Esophagus muscularis mucosa (tissue), 4 donors: ENCODE measurements at regions not wholly inside any gene's neighbourhood (a gene's known extent, or its start where the extent isn't known, plus 50 kb on each side); places are given as distances from the start of the nearest gene placed in this dataset.

Experiments
- DNase-seq: peaks from one replicate; pipeline ENCODE4 v3.0.0-alpha.2; 2017; ENCODE audit errors: extremely low spot score
- H3K27ac ChIP-seq, 4 donors: fragments of 200-600 bp; sonication (generic); replicated peaks in 1 of 4; 1 replicate in 3 of 4; 2 replicates in 1 of 4; pipeline ENCODE4 v1.5.1; 2016 to 2019; ENCODE audit warnings: mild to moderate bottlenecking in 1 of 4
- H3K27me3 ChIP-seq, 4 donors: fragments of 200-600 bp; sonication (generic); one replicate each; pipeline versions ENCODE4 v1.5.1 to v1.6.0; 2016 to 2019
- H3K36me3 ChIP-seq, 4 donors: fragments of 200-600 bp; sonication (generic); one replicate each; pipeline ENCODE4 v1.5.1; 2016 to 2019
- H3K4me1 ChIP-seq, 4 donors: fragments of 200-600 bp; sonication (generic); one replicate each; pipeline ENCODE4 v1.5.1; 2016 to 2019
- H3K4me3 ChIP-seq, 4 donors: fragments of 200-600 bp; sonication (generic); 1 replicate in 2 of 4; 2 replicates in 2 of 4; pipeline ENCODE4 v1.5.1; 2016 to 2019; ENCODE audit warnings: mild to moderate bottlenecking in 4 of 4, moderate library complexity in 1 of 4
- H3K9me3 ChIP-seq, 4 donors: fragments of 200-600 bp; sonication (generic); 1 replicate in 3 of 4; 2 replicates in 1 of 4; pipeline ENCODE4 v1.5.1; 2016 to 2019
- CTCF ChIP-seq, 3 experiments: fragments of 200-600 bp in 2 of 3; fragments of 450-650 bp in 1 of 3; sonication (generic) in 2 of 3; IDR thresholded peaks; one replicate each; pipeline ENCODE4 v1.5.1; 2017 to 2019; ENCODE audit warnings: antibody characterized with exemption in 3 of 3, mild to moderate bottlenecking in 2 of 3, moderate library complexity in 1 of 3
- EP300 ChIP-seq: sonication (generic); formaldehyde crosslinking; IDR thresholded peaks from one replicate; pipeline ENCODE4 v1.6.1; 2017; ENCODE audit warnings: antibody characterized with exemption
- POLR2A ChIP-seq: fragments of 450-650 bp; IDR thresholded peaks from one replicate; pipeline ENCODE4 v1.6.1; 2017; ENCODE audit warnings: antibody characterized with exemption, moderate library complexity, mild to moderate bottlenecking, low read depth
- POLR2AphosphoS5 ChIP-seq, 2 donors: sonication (generic); formaldehyde crosslinking; IDR thresholded peaks; one replicate each; pipeline ENCODE4 v1.6.1; 2017; ENCODE audit warnings: antibody characterized with exemption in 2 of 2
- WGBS: methylation state at CpG from one replicate; pipeline ENCODE4 v1.1.5; 2018; 5-methylcytosine and 5-hydroxymethylcytosine counted together
- intact Hi-C: fragments of 100-400 bp; cut with DNase I; formaldehyde crosslinking; loops from one replicate; pipeline ENCODE4 v1.15.1; 2023

- peaks cover 0 to 3% (median 0%) of the 10 kb centered on the region in 4 donors for H3K4me1 ChIP-seq
- no peaks in the 10 kb centered on the region for H3K36me3 ChIP-seq
- no peaks in the 10 kb centered on the region for H3K9me3 ChIP-seq
- intact Hi-C loops, result no loop called here
- no peak for DNase-seq
- no peak overlapping the region for H3K27ac ChIP-seq
- no peaks in the 10 kb centered on the region for H3K27me3 ChIP-seq
- no peak for TF ChIP-seq POLR2AphosphoS5 (IDR thresholded peaks at IDR 0.05)
- no peak for TF ChIP-seq POLR2A
- TF ChIP-seq EP300, result no peak
- TF ChIP-seq CTCF (IDR thresholded peaks at IDR 0.05), result no peak
- no peak overlapping the region for H3K4me3 ChIP-seq
- WGBS, result 71% methylated on average over 1 of the region's 1 CpG
Measured at GRCh38 chr2:41216978-41217377, 765.1 kb upstream of the SLC8A1 start.

- TF ChIP-seq CTCF (IDR thresholded peaks at IDR 0.05) (no peak), POLR2A (no peak), POLR2AphosphoS5 (IDR thresholded peaks at IDR 0.05) (no peak), EP300 (no peak)
Measured at GRCh38 chr2:41222593-41222992, 770.7 kb upstream of the SLC8A1 start.

GRCh38 chr2:41234093-41234492 lies 782.2 kb upstream of the SLC8A1 start:
- H3K36me3 ChIP-seq, result no peaks in the 10 kb centered on the region
- H3K27me3 ChIP-seq, result no peaks in the 10 kb centered on the region
- intact Hi-C loops, result loop anchor here (5.0 kb wide), 1 partner anchor 338 kb away; no protein-coding TSS in a partner anchor
- H3K27ac ChIP-seq, result no peak overlapping the region
- H3K4me3 ChIP-seq, result no peak overlapping the region
- no peaks in the 10 kb centered on the region for H3K4me1 ChIP-seq
- peaks cover 0 to 21% (median 11%) of the 10 kb centered on the region in 4 donors for H3K9me3 ChIP-seq
- WGBS, result 32% methylated on average over 1 of the region's 1 CpG
- no peak for DNase-seq
- TF ChIP-seq POLR2AphosphoS5 (IDR thresholded peaks at IDR 0.05) (no peak), POLR2A (no peak), EP300 (no peak), CTCF (IDR thresholded peaks at IDR 0.05) (no peak)

More at GRCh38 chr2:41222593-41222992, 770.7 kb upstream of the SLC8A1 start:
- 60% methylated on average over 1 of the region's 1 CpG for WGBS
- Histone ChIP-seq H3K9me3 (no peaks in the 10 kb centered on the region), H3K4me1 (peaks cover 0 to 3% (median 0%) of the 10 kb centered on the region in 4 donors), H3K27me3 (no peaks in the 10 kb centered on the region), H3K36me3 (no peaks in the 10 kb centered on the region), H3K27ac (no peak overlapping the region), H3K4me3 (no peak overlapping the region)
- DNase-seq, result no peak
- intact Hi-C loops, result no loop called here

- Histone ChIP-seq H3K27ac (no peak overlapping the region), H3K9me3 (peaks cover 0 to 11% (median 3%) of the 10 kb centered on the region in 4 donors), H3K27me3 (no peaks in the 10 kb centered on the region), H3K36me3 (no peaks in the 10 kb centered on the region), H3K4me3 (no peak overlapping the region), H3K4me1 (peaks cover 0 to 12% (median 8%) of the 10 kb centered on the region in 4 donors)
- intact Hi-C loops, result no loop called here
- WGBS, result 80% methylated on average over 3 of the region's 4 CpGs
- no peak for DNase-seq
- TF ChIP-seq EP300 (no peak), POLR2A (no peak)
Measured at GRCh38 chr2:41241325-41242000, 789.6 kb upstream of the SLC8A1 start.

- no peaks in the 10 kb centered on the region for H3K27me3 ChIP-seq
- H3K9me3 ChIP-seq, result peaks cover 0 to 11% (median 3%) of the 10 kb centered on the region in 4 donors
- WGBS, result 84% methylated on average over 4 of the region's 4 CpGs
- intact Hi-C loops, result no loop called here
- no peak overlapping the region for H3K4me3 ChIP-seq
- no peak for DNase-seq
- no peaks in the 10 kb centered on the region for H3K36me3 ChIP-seq
- TF ChIP-seq POLR2A (no peak), CTCF (IDR thresholded peaks at IDR 0.05) (no peak), EP300 (no peak), POLR2AphosphoS5 (IDR thresholded peaks at IDR 0.05) (no peak)
- peaks cover 0 to 12% (median 8%) of the 10 kb centered on the region in 4 donors for H3K4me1 ChIP-seq
- no peak overlapping the region for H3K27ac ChIP-seq
Measured at GRCh38 chr2:41242001-41242331, 790.1 kb upstream of the SLC8A1 start.
